HG03280 (cell line): ENCODE measurements at regions not wholly inside any gene's neighbourhood (a gene's known extent, or its start where the extent isn't known, plus 50 kb on each side); places are given as distances from the start of the nearest gene placed in this dataset.

Source experiments
- ATAC-seq: cut with Tn5 transposase; IDR thresholded peaks from one replicate; pipeline ENCODE4 v1.9.1; 2021; ENCODE audit warnings: mild to moderate bottlenecking, moderate library complexity; ENCODE audit not compliant: unreplicated experiment

- no peak for ATAC-seq
Observed at GRCh38 chr7:46029111-46029704, 108.1 kb upstream of the IGFBP3 start.

- no peak for ATAC-seq
Observed at GRCh38 chr7:46028246-46028645, 107.2 kb upstream of the IGFBP3 start.

- ATAC-seq: no peak
Observed at GRCh38 chr7:46026741-46027140, 105.7 kb upstream of the IGFBP3 start.

- ATAC-seq: no peak
Observed at GRCh38 chr7:46024263-46024916, 103.3 kb upstream of the IGFBP3 start.

- no peak for ATAC-seq
Observed at GRCh38 chr7:46022397-46022796, 101.3 kb upstream of the IGFBP3 start.

- no peak for ATAC-seq
Observed at GRCh38 chr7:46015107-46015868, 94.2 kb upstream of the IGFBP3 start.

- ATAC-seq: no peak
Observed at GRCh38 chr7:46011501-46011900, 90.4 kb upstream of the IGFBP3 start.

GRCh38 chr7:46011059-46011458 lies 90.0 kb upstream of the IGFBP3 start:
- no peak for ATAC-seq

GRCh38 chr7:46009211-46009610 lies 88.1 kb upstream of the IGFBP3 start:
- ATAC-seq: no peak

GRCh38 chr7:46007990-46008643 lies 87.0 kb upstream of the IGFBP3 start:
- no peak for ATAC-seq

GRCh38 chr7:46007194-46007593 lies 86.1 kb upstream of the IGFBP3 start:
- ATAC-seq: no peak

GRCh38 chr7:46006723-46007122 lies 85.7 kb upstream of the IGFBP3 start:
- ATAC-seq: no peak

GRCh38 chr7:46006212-46006611 lies 85.1 kb upstream of the IGFBP3 start:
- no peak for ATAC-seq

GRCh38 chr7:46004965-46005364 lies 83.9 kb upstream of the IGFBP3 start:
- ATAC-seq: no peak

- no peak for ATAC-seq
Observed at GRCh38 chr7:46003896-46004875, 83.1 kb upstream of the IGFBP3 start.

- no peak for ATAC-seq
Observed at GRCh38 chr7:46003161-46003560, 82.1 kb upstream of the IGFBP3 start.

- ATAC-seq: no peak
Observed at GRCh38 chr7:46000513-46000912, 79.4 kb upstream of the IGFBP3 start.

GRCh38 chr7:45999541-45999940 lies 78.5 kb upstream of the IGFBP3 start:
- no peak for ATAC-seq

- no peak for ATAC-seq
Observed at GRCh38 chr7:45998506-45998905, 77.4 kb upstream of the IGFBP3 start.

GRCh38 chr7:45993621-45994020 lies 72.5 kb upstream of the IGFBP3 start:
- no peak for ATAC-seq
